VCaP (cell line): ENCODE measurements at regions not wholly inside any gene's neighbourhood (a gene's known extent, or its start where the extent isn't known, plus 50 kb on each side); places are given as distances from the start of the nearest gene placed in this dataset.

Source experiments
- H3K27ac ChIP-seq: fragments of 450-650 bp; 2 replicates; pipeline ENCODE4 v1.5.1; 2017
- TF ChIP-seq, protein P1 (sequence below): fragments of 450-650 bp; conservative IDR thresholded peaks from 2 replicates; pipeline ENCODE4 v1.5.1; 2017; ENCODE audit warnings: mild to moderate bottlenecking, moderate library complexity

DNA sequence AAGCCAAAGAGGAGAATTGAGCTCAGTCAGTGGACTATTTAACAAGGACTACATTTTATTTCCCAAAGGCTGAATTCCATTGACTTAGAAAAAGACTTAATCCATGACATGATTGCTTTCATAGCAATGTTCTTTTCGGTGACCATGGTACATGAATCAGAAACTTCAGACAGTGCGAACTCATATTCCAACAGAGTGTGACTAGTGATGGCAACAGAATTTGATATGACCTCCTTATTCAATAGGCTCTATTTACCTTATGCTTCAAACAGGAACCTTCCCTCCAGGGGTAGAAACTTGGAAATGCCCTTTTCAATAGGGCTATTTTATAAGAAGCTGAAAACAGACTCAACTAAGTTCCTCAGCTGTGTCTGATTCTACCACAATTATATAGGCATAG, 191.9 kb downstream of the RND3 start:
- H3K27ac ChIP-seq: no peak overlapping the region
- TF ChIP-seq, protein P1, sequence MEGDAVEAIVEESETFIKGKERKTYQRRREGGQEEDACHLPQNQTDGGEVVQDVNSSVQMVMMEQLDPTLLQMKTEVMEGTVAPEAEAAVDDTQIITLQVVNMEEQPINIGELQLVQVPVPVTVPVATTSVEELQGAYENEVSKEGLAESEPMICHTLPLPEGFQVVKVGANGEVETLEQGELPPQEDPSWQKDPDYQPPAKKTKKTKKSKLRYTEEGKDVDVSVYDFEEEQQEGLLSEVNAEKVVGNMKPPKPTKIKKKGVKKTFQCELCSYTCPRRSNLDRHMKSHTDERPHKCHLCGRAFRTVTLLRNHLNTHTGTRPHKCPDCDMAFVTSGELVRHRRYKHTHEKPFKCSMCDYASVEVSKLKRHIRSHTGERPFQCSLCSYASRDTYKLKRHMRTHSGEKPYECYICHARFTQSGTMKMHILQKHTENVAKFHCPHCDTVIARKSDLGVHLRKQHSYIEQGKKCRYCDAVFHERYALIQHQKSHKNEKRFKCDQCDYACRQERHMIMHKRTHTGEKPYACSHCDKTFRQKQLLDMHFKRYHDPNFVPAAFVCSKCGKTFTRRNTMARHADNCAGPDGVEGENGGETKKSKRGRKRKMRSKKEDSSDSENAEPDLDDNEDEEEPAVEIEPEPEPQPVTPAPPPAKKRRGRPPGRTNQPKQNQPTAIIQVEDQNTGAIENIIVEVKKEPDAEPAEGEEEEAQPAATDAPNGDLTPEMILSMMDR: no peak

DNA sequence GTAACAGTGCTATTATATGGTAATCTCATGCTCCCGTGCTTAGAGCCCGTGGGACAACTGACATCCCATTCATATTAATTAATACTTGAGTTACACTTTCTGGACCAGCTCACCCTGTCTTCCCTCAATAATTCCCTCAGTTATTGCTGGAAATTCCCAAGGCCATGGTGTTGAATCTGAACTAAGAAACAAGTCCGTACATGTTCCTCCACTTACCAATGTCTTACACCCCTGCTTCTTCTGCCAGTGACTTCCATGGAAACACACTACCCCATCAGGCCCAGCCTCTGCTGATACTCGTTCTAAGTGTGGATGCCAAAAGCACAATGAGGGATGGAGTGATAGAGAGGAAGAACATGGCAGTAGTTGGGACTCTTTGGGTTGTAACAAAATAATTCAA, 193.7 kb downstream of the RND3 start:
- TF ChIP-seq, protein P1: no peak
- H3K27ac ChIP-seq: no peak overlapping the region

DNA sequence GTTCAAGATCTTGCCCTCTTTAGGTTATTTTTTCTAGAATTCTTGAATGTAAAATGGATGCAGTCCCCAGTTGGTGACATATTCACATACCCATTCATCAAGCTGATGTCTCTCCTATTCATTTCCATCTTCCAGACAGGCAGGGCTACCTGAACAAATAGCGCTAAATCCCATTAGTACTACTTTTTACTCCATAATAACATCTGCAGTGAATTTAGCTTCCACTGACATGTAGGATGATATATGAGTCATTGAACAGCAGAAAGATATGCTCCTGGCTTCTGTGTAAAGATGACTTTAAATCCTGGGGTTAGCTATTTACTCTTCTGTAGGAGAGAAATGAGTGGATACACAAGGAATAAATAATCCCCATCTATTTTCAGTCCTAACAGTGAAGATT, 194.7 kb downstream of the RND3 start:
- TF ChIP-seq, protein P1: no peak
- H3K27ac ChIP-seq: no peak overlapping the region

DNA sequence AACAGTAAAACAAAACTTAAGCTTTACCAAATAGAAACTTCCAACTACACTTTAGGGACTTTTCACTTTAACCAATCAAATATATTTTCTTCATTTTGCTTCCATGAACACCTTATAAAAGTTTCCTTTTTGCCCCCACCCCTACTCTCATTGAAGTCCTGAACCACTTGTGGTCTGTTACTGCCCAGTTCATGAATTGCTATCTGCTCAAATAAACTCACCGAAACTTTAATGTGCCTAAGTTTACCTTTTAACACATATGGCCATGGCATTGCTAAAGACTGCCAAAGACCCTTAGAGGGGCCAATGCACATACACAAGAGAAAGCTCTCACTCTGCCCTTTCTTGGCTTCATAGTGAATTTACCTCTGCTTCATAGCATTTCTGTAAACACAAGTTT, 195.3 kb downstream of the RND3 start:
- no peak overlapping the region for H3K27ac ChIP-seq
- TF ChIP-seq, protein P1: no peak

DNA sequence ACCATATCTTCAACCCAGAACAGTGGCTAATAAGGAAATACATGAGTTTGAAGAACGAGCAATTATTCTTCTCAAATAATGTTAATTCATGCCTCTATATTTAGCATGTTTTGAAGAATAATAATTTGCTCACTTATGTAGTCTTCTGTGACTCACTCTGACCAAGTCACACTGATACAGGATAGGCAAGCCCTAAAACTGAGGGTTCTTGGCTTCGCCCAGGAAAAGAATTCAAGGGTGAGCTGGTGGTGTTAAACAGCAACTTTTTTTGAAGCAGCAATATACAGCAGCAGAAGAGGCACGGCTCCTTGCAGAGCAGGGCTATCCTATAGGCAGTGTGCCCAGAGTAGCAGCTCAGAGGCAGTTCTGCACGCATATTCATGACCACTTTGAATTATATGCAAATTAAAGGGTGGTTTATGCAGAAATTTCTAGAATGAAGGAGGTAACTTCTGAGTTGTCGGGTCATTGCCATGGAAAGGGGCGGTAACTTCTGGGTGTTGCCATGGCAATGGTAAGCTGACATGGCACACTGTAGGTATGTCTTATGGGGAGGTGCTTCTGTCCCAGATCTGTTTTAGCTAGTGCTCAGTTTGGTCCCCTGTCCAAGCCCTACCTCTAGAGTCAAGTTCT, 200.6 kb downstream of the RND3 start:
- H3K27ac ChIP-seq: no peak overlapping the region
- TF ChIP-seq, protein P1: no peak

DNA sequence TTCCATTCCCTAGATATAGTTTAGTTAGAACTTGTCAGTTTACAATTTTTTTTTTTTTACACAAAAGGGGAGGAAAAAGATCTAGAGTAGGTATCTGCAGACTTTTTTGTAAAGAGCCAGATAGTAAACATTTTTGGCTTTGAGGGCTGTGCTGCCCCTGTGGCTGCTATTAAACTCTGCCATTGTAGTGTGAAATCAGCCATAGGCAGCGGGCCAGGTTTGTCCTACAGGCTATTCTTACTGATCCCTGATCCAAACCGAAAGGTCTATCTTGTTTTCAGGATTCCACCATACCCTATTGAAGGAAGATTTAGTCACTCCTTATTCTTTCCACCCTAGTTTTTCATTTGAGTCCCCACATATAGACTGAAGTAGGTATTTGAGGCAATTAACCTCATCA, 203.4 kb downstream of the RND3 start:
- TF ChIP-seq, protein P1: no peak
- H3K27ac ChIP-seq: no peak overlapping the region

DNA sequence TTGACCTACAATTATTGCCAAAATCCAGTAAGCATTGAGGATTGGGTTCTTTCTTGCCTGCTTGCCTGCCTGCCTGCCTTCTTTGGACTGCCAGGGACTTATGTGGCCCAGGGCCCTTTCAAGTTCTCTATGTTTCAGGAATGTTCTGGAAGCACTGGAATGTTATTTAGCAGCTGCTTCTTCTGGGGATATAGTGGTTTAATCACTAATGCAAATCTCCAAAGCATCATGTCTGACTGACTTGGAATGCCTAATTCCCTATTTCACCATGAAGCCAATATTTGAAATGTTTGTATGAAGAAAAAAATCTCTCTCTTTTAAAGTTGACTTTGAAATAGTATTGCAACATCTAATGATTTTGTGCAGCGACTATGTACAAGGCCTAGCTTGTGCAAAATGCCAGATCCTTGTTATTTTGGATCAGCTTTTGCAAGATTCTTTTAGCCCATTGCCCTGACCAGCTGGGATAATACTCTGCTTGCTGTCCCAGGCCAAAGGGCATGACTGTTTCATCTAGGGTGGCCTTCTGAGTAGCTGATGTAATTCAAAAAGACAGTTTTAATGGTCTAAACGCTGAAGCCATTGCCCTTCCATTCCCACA, 204.6 kb downstream of the RND3 start:
- H3K27ac ChIP-seq: no peak overlapping the region
- TF ChIP-seq, protein P1: no peak
